ENCODE measurements at regions not wholly inside any gene's neighbourhood (a gene's known extent, or its start where the extent isn't known, plus 50 kb on each side); places are given as distances from the start of the nearest gene placed in this dataset.

GRCh38 chr22:49509016-49509415 lies 318.7 kb downstream of the BRD1 start:
- Histone ChIP-seq H3K4me1 (ENCODE audit: insufficient read depth, poor library complexity, severe bottlenecking) (no peaks in the 10 kb centered on the region), H3K27ac (ENCODE audit: poor library complexity, severe bottlenecking) (no peak overlapping the region), H3K36me3 (ENCODE audit: low read depth) (no peaks in the 10 kb centered on the region), H3K4me3 (ENCODE audit: severe bottlenecking) (no peak overlapping the region), H3K9me3 (ENCODE audit: severe bottlenecking) (peaks cover 2% of the 10 kb centered on the region), H3K27me3 (ENCODE audit: insufficient read depth, poor library complexity, severe bottlenecking) (no peaks in the 10 kb centered on the region)
- ATAC-seq (ENCODE audit: low read depth) (no peak), DNase-seq (ENCODE audit: low spot score) (no peak)
- TF ChIP-seq CTCF (IDR thresholded peaks at IDR 0.05; ENCODE audit: poor library complexity, severe bottlenecking), result no peak

- TF ChIP-seq CTCF (IDR thresholded peaks at IDR 0.05; ENCODE audit: poor library complexity, severe bottlenecking), result no peak
- peaks cover 2% of the 10 kb centered on the region for H3K9me3 ChIP-seq (ENCODE audit: severe bottlenecking)
- no peak overlapping the region for H3K27ac ChIP-seq (ENCODE audit: poor library complexity, severe bottlenecking)
- no peaks in the 10 kb centered on the region for H3K27me3 ChIP-seq (ENCODE audit: insufficient read depth, poor library complexity, severe bottlenecking)
- ATAC-seq (ENCODE audit: low read depth), result no peak
- no peaks in the 10 kb centered on the region for H3K36me3 ChIP-seq (ENCODE audit: low read depth)
- DNase-seq (ENCODE audit: low spot score), result no peak
- no peak overlapping the region for H3K4me3 ChIP-seq (ENCODE audit: severe bottlenecking)
- no peaks in the 10 kb centered on the region for H3K4me1 ChIP-seq (ENCODE audit: insufficient read depth, poor library complexity, severe bottlenecking)
Measured at GRCh38 chr22:49508561-49508960, 319.1 kb downstream of the BRD1 start.

GRCh38 chr22:49507607-49508292 lies 319.9 kb downstream of the BRD1 start:
- H3K27me3 ChIP-seq (ENCODE audit: insufficient read depth, poor library complexity, severe bottlenecking), result no peaks in the 10 kb centered on the region
- ATAC-seq (ENCODE audit: low read depth) (no peak), DNase-seq (ENCODE audit: low spot score) (no peak)
- TF ChIP-seq CTCF (IDR thresholded peaks at IDR 0.05; ENCODE audit: poor library complexity, severe bottlenecking), result no peak
- no peak overlapping the region for H3K4me3 ChIP-seq (ENCODE audit: severe bottlenecking)
- no peak overlapping the region for H3K27ac ChIP-seq (ENCODE audit: poor library complexity, severe bottlenecking)
- H3K4me1 ChIP-seq (ENCODE audit: insufficient read depth, poor library complexity, severe bottlenecking), result no peaks in the 10 kb centered on the region
- H3K9me3 ChIP-seq (ENCODE audit: severe bottlenecking), result peaks cover 2% of the 10 kb centered on the region
- no peaks in the 10 kb centered on the region for H3K36me3 ChIP-seq (ENCODE audit: low read depth)

- no peaks in the 10 kb centered on the region for H3K4me1 ChIP-seq (ENCODE audit: insufficient read depth, poor library complexity, severe bottlenecking)
- DNase-seq (ENCODE audit: low spot score) (no peak), ATAC-seq (ENCODE audit: low read depth) (no peak)
- H3K36me3 ChIP-seq (ENCODE audit: low read depth), result no peaks in the 10 kb centered on the region
- no peak overlapping the region for H3K4me3 ChIP-seq (ENCODE audit: severe bottlenecking)
- peaks cover 1% of the 10 kb centered on the region for H3K9me3 ChIP-seq (ENCODE audit: severe bottlenecking)
- TF ChIP-seq CTCF (IDR thresholded peaks at IDR 0.05; ENCODE audit: poor library complexity, severe bottlenecking), result no peak
- H3K27me3 ChIP-seq (ENCODE audit: insufficient read depth, poor library complexity, severe bottlenecking), result no peaks in the 10 kb centered on the region
- no peak overlapping the region for H3K27ac ChIP-seq (ENCODE audit: poor library complexity, severe bottlenecking)
Measured at GRCh38 chr22:49506010-49506400, 321.7 kb downstream of the BRD1 start.

- Histone ChIP-seq H3K9me3 (ENCODE audit: severe bottlenecking) (no peaks in the 10 kb centered on the region), H3K4me3 (ENCODE audit: severe bottlenecking) (no peak overlapping the region), H3K4me1 (ENCODE audit: insufficient read depth, poor library complexity, severe bottlenecking) (no peaks in the 10 kb centered on the region), H3K27me3 (ENCODE audit: insufficient read depth, poor library complexity, severe bottlenecking) (no peaks in the 10 kb centered on the region), H3K27ac (ENCODE audit: poor library complexity, severe bottlenecking) (no peak overlapping the region), H3K36me3 (ENCODE audit: low read depth) (no peaks in the 10 kb centered on the region)
- TF ChIP-seq CTCF (IDR thresholded peaks at IDR 0.05; ENCODE audit: poor library complexity, severe bottlenecking), result no peak
- DNase-seq (ENCODE audit: low spot score) (no peak), ATAC-seq (ENCODE audit: low read depth) (no peak)
Measured at GRCh38 chr22:49505337-49506009, 322.2 kb downstream of the BRD1 start.
